ENCODE measurements at regions not wholly inside any gene's neighbourhood (a gene's known extent, or its start where the extent isn't known, plus 50 kb on each side); places are given as distances from the start of the nearest gene placed in this dataset.

- Histone ChIP-seq H3K4me1 (ENCODE audit: control insufficient read depth, insufficient read depth, low read length) (no peaks in the 10 kb centered on the region), H3K9me3 (ENCODE audit: control insufficient read depth, insufficient read depth, low read depth, low read length) (no peaks in the 10 kb centered on the region), H3K27ac (ENCODE audit: extremely low read depth, low read depth, low read length) (no peak overlapping the region), H3K36me3 (ENCODE audit: control insufficient read depth in 2 of 2, insufficient read depth in 1 of 2, low read length in 2 of 2) (no peaks in the 10 kb centered on the region), H3K4me3 (ENCODE audit: low read depth, low read length) (no peak overlapping the region)
- ChIA-PET CTCF (no interaction called here), POLR2A (no interaction called here)
- no peak for TF ChIP-seq WT1 (tag by site-specific recombination; IDR thresholded peaks at IDR 0.05)
- TF ChIP-seq GLIS1 (tag by site-specific recombination; IDR thresholded peaks at IDR 0.05), result no peak
- TF ChIP-seq PRDM1 (tag by site-specific recombination; IDR thresholded peaks at IDR 0.05), result no peak
- TF ChIP-seq ZSCAN16 (tag by site-specific recombination; IDR thresholded peaks at IDR 0.05), result no peak
- no peak for TF ChIP-seq ZBTB48 (tag by site-specific recombination; IDR thresholded peaks at IDR 0.05)
- no peak for TF ChIP-seq REST (tag by site-specific recombination; IDR thresholded peaks at IDR 0.05)
- no peak for TF ChIP-seq ZNF391 (tag by site-specific recombination; IDR thresholded peaks at IDR 0.05; ENCODE audit: borderline replicate concordance, low read depth)
- no peak for TF ChIP-seq GLIS2 (tag by site-specific recombination; IDR thresholded peaks at IDR 0.05)
- TF ChIP-seq ZNF510 (tag by site-specific recombination; IDR thresholded peaks at IDR 0.05; ENCODE audit: insufficient replicate concordance), result no peak
- TF ChIP-seq PATZ1 (tag by site-specific recombination; IDR thresholded peaks at IDR 0.05), result no peak
- TF ChIP-seq, protein P1, sequence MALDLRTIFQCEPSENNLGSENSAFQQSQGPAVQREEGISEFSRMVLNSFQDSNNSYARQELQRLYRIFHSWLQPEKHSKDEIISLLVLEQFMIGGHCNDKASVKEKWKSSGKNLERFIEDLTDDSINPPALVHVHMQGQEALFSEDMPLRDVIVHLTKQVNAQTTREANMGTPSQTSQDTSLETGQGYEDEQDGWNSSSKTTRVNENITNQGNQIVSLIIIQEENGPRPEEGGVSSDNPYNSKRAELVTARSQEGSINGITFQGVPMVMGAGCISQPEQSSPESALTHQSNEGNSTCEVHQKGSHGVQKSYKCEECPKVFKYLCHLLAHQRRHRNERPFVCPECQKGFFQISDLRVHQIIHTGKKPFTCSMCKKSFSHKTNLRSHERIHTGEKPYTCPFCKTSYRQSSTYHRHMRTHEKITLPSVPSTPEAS (tag by site-specific recombination; IDR thresholded peaks at IDR 0.05), result no peak
- no peak for TF ChIP-seq OSR2 (tag by site-specific recombination; IDR thresholded peaks at IDR 0.05)
- TF ChIP-seq BCL6B (tag by site-specific recombination; IDR thresholded peaks at IDR 0.05), result no peak
- TF ChIP-seq ZEB2 (tag by site-specific recombination; IDR thresholded peaks at IDR 0.05), result no peak
- no peak for TF ChIP-seq ZNF112 (tag by site-specific recombination; IDR thresholded peaks at IDR 0.05)
- TF ChIP-seq ZNF830 (tag by site-specific recombination; IDR thresholded peaks at IDR 0.05; ENCODE audit: low read depth), result no peak
These were observed 298.7 kb downstream of the RPL10L start for GRCh38 chr14:46352844-46353243.

DNA sequence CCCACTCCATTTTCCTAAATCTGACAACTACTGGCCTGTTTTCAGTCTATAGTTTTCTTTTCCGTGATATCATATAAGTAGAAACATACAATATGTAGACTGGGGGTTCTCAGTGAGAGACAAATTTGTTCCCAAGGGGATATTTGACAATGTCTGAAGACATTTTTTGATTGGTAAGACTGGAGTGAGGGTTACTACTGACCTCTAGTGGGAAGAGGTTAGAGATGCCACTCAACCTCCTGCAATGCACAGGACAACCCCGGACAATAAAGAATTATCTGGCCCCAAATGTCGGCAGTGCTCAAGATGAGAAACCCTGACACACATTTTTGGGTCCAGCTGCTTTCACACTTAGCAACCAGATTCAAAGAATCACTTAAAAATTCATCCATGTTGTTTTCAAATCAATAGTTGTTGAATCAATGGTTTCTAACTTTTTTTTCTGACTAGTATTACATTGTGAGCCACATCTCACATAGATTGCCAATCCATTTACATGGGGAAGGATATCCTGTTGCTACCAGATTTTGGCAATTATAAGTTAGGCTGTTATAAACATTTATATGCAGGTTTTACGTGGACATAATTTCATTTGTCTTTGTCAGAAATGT lies 307.1 kb downstream of the RPL10L start:
- H3K27ac ChIP-seq (ENCODE audit: extremely low read depth, low read depth, low read length), result no peak overlapping the region
- H3K9me3 ChIP-seq (ENCODE audit: control insufficient read depth, insufficient read depth, low read depth, low read length), result no peaks in the 10 kb centered on the region
- no peaks in the 10 kb centered on the region for H3K36me3 ChIP-seq (ENCODE audit: control insufficient read depth in 2 of 2, insufficient read depth in 1 of 2, low read length in 2 of 2)
- ChIA-PET POLR2A (no interaction called here), CTCF (interaction anchor here (0.9 to 1.6 kb wide), 5 partner anchors 58 to 507 kb away, joined by 3 to 4 read pairs (median 3); no protein-coding TSS in a partner anchor)
- no peak overlapping the region for H3K4me3 ChIP-seq (ENCODE audit: low read depth, low read length)
- no peaks in the 10 kb centered on the region for H3K4me1 ChIP-seq (ENCODE audit: control insufficient read depth, insufficient read depth, low read length)
- TF ChIP-seq ZNF791 (tag by site-specific recombination; IDR thresholded peaks at IDR 0.05) (no peak), ZNF792 (tag by site-specific recombination; IDR thresholded peaks at IDR 0.05) (no peak), ZNF530 (tag by site-specific recombination; IDR thresholded peaks at IDR 0.05; ENCODE audit: low read depth) (no peak)
- TF ChIP-seq, protein P2, sequence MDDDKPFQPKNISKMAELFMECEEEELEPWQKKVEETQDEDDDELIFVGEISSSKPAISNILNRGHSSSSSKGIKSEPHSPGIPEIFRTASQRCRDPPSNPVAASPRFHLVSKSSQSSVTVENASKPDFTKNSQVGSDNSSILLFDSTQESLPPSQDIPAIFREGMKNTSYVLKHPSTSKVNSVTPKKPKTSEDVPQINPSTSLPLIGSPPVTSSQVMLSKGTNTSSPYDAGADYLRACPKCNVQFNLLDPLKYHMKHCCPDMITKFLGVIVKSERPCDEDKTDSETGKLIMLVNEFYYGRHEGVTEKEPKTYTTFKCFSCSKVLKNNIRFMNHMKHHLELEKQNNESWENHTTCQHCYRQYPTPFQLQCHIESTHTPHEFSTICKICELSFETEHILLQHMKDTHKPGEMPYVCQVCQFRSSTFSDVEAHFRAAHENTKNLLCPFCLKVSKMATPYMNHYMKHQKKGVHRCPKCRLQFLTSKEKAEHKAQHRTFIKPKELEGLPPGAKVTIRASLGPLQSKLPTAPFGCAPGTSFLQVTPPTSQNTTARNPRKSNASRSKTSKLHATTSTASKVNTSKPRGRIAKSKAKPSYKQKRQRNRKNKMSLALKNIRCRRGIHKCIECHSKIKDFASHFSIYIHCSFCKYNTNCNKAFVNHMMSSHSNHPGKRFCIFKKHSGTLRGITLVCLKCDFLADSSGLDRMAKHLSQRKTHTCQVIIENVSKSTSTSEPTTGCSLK (tag by site-specific recombination; IDR thresholded peaks at IDR 0.05), result no peak
- TF ChIP-seq, protein P3, sequence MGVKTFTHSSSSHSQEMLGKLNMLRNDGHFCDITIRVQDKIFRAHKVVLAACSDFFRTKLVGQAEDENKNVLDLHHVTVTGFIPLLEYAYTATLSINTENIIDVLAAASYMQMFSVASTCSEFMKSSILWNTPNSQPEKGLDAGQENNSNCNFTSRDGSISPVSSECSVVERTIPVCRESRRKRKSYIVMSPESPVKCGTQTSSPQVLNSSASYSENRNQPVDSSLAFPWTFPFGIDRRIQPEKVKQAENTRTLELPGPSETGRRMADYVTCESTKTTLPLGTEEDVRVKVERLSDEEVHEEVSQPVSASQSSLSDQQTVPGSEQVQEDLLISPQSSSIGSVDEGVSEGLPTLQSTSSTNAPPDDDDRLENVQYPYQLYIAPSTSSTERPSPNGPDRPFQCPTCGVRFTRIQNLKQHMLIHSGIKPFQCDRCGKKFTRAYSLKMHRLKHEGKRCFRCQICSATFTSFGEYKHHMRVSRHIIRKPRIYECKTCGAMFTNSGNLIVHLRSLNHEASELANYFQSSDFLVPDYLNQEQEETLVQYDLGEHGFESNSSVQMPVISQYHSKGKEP (tag by site-specific recombination; IDR thresholded peaks at IDR 0.05), result no peak
